ENCODE measurements at regions not wholly inside any gene's neighbourhood (a gene's known extent, or its start where the extent isn't known, plus 50 kb on each side); places are given as distances from the start of the nearest gene placed in this dataset.

DNA sequence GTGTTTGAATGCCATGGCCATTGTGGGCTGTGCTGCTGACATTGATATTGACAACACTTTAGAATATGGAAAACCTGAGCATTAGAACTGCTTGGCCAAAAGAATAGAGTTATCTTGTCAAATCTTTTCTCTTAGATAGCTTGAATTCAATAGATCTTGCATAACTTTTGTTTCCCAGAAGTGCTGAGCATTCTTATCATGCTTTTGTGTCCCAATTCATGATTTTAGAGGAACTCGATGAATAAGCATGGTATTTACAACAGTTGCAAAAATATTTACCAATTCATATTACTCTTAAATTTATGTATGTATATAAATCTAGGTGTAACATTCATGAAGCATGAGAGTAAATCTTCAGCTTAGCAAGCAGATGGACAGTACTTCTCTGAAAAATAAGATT is 508.0 kb downstream of the BCL11A start:
- DNase-seq, result no peak

GRCh38 chr2:60044484-60044883 is 509.0 kb downstream of the BCL11A start:
- no peak for DNase-seq

DNA sequence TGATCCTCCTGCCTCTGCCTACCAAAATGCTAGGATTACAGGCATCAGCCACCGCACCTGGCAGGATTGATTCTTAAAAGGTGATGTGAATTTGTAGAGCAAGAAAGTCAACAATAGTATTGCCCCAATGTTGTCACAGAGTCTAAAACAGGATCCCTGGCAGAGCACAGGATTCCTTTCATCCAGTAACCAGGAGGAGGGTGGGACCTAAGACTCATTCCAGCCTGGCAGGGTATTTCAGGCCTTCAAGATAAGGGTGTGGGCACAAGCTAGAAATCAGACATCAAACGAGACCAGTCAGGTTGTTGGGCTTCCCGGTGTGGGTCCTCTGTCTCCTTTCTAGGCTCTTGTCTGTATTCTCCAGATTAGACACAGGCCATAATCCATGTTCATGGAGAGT is 511.4 kb downstream of the BCL11A start:
- no peak for DNase-seq

DNA sequence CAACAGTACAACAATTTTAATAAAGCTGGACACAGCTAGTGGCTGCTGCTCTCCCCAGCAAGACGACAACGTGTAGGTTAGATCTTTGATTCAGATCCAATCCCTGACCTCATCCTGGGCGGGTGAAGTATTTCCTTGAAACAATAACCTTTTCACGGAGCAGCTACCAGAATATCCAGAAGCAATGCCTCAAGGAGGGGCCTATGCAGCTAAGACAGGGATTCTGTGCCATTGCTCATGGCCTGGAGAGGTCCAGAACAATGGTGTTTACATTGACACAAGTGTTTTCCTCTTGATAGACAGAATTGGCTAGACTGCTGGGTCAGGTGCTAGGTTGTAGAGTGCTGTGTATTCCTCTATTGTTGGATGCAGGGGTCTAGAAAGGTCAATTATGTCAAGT is 520.1 kb downstream of the BCL11A start:
- no peak for DNase-seq

GRCh38 chr2:60029566-60029883 is 523.9 kb downstream of the BCL11A start:
- DNase-seq, result no peak

DNA sequence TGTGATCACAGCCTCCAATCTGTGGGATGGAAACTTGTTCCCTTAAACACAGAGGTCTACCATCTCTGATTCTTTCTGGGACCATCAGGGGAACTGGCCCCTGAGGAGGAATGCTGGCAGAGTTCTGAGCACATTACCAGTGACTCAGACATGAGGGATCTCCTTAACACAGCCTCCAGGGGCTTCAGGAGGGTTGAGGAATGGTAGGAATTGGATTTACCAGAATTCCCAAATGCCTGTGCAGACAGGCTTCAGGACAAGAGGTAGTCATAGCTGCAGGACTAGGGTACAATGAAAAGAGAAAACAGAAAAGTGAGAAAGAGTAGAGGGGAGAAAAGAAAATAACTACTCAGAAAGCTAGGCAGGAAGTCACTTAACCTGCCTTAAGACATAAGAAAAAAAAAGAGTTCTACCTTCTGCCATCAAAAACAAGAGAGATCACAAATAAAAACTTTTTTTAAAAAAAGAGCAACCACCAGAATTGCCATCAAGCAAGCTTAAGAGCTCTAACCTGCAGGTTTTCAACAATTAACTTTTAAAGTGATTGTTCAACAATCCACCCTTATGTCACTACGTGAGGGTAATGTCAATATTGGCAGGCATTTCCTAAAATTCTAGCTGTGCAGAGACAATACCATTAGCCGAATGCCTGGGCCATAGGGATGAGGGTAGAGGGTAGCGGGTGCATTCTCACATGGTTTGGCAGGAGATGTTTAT is 524.4 kb downstream of the BCL11A start:
- no peak for DNase-seq

DNA sequence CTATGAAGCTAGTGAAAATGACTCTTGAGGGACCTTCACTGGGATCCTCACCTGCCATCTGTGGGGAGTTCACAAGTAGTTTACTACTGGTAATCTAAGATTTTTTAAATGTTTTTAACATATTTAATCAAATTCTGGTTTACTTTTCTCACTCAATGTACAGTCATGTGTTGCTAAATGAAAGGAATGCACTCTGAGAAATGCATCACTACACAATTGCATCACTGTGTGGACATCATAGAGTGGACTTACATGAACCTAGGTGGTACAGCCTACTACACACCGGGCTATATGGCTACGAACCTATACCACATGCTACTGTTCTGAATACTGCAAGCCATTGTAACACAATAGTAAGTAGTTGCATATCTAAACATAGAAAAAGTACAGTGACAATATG is 528.0 kb downstream of the BCL11A start:
- DNase-seq, result no peak

DNA sequence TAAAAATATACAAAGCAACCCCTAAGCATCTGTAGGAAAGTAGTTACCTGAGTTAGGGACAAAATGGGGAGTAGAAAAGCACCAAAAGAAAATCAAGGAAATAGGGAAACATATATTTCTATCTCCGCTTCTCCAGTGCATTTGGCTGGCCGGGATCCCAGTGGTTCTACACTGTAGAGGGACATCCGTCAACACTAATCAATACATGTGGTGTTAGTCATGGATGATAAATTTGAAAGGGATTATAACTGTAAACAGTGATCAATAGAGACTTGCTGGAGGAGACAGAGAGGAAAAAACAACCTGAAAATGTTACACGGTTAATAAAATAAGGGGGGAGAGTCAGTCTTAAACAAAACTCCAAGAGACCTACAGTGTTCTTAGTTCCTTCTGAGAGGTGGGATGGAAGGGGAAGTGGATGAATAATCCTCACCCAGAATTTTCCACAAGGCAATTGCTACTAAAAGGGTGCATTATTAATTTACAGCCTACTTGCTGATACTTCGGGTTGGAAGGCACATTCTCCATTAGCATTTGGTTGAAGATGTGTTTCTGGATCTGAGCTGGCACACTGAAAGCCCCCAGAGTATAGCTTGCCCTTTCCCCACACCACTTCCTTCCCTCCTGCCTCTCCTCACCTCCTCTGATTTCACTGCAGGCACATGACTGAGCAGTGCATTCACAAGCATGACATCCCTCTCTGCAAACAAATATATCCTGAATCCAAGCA is 530.0 kb downstream of the BCL11A start:
- DNase-seq, result no peak

- no peak for DNase-seq
Measured at GRCh38 chr2:60007671-60008070, 545.8 kb downstream of the BCL11A start.

DNA sequence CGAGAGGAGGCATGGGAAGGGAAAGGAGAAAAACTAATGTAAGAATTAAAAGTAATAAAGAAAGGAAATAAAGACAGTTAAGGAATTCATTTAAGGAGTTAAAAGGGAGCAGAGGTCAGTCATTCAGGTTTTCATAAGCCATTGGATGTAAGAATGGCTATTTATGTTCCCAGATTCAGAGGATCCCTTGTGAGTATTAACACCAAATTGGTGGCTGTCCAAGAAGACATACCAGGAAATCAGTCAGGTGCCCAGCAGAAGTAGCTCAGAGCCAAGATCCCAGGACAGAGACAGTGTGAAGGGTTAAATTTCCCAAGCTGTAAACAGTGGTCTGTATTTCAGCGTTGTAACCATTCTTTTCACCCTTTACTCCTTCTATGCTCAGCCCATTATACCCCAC is 550.4 kb downstream of the BCL11A start:
- no peak for DNase-seq

DNA sequence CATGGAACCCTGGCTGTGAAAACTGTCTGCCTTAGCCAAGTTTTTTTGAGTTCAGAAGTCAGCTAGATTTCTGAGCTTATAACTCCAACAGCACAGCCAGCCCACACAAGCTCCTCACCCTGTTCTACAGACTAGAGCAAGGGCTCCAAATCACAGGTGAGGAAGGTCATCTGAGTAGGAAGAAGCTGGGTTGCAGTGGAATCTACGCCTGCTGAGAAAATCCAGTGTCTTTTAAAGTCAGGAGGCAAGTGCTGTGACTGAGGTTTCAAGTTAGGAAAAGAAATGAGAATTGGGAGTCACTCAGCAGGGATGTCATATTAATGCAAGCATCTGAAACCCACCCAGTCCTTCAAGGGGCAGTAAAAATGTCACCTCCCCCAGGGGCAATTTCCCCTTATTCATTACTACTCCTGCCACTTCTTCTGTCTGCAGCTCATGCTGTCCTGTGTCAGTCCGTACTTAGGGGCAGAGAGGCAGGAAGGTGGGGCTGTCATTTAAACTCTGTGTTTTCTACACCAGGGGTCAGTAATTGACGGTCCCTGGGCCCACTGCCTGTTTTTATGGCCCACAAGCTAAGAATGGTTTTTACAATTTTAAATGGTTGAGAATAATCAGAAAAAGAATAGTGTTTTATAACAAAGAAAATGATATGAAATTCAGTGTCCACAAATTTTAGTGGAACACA is 551.1 kb downstream of the BCL11A start:
- DNase-seq, result no peak

GRCh38 chr2:60000686-60001085 is 552.8 kb downstream of the BCL11A start:
- no peak for DNase-seq

- no peak for DNase-seq
Measured at GRCh38 chr2:59998324-59998723, 555.1 kb downstream of the BCL11A start.

- no peak for DNase-seq
Measured at GRCh38 chr2:59997371-59997770, 556.1 kb downstream of the BCL11A start.

DNA sequence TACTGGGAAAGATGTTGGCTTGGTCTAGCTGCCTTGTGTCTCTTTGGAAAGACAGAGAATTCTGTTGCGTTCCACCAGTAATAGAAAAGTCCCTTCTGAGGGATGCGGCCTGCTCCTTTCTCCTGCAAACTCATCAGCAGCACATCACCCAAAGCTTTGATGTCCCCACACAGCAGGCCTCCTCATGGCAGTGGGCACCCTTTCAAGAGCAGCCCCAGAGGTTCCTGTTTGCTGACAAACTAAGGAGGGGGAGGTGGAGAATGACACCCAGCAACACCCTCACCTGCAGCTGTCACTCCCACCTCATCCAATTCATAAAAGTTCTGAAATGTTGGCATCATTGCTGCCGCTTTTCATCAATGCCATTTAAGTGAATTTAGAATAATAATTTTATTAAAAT is 556.6 kb downstream of the BCL11A start:
- no peak for DNase-seq

DNA sequence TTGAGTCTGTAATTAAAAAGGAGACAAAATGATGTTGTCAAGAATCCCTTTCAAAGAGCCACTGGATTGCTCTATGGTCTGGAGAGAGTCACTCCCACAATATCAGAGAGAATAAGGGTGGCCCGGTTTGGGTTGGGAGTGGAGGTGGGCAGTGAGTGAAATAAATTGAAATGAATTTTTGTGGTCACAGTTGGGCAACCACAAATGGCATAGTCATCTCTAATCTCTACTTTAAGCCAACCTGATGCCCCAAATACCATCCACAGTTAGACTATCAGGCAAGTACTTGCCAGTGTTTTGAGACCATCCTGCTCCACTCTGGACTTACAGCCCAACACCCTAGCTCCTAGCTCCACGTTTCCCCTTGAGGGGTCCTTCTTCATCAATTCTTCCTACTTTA is 559.7 kb downstream of the BCL11A start:
- no peak for DNase-seq

DNA sequence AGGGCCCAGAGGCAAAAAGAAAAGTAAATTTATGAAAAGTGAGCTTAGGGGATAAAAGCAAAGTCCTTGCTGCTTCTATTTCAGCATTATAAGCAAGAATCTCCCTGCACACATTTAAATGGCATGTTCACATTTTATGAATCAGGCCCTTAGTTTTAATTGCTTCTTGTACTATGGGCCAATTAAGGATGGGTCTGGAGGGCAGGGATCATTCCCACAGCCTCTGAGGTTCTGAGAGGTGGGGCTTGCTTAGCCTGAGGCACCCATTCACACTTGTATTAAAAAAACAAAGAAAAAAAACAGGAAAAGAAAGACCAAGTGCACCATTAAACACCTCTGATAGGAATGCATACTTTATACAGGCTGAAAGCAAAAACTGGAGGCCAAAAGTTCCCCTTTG is 565.1 kb downstream of the BCL11A start:
- DNase-seq, result no peak

GRCh38 chr2:59986511-59986910 is 566.9 kb downstream of the BCL11A start:
- DNase-seq, result no peak

GRCh38 chr2:59985923-59986322 is 567.5 kb downstream of the BCL11A start:
- no peak for DNase-seq

- no peak for DNase-seq
Measured at GRCh38 chr2:59974051-59974766, 579.2 kb downstream of the BCL11A start.

GRCh38 chr2:59969161-59969560 is 584.3 kb downstream of the BCL11A start:
- DNase-seq, result no peak

DNA sequence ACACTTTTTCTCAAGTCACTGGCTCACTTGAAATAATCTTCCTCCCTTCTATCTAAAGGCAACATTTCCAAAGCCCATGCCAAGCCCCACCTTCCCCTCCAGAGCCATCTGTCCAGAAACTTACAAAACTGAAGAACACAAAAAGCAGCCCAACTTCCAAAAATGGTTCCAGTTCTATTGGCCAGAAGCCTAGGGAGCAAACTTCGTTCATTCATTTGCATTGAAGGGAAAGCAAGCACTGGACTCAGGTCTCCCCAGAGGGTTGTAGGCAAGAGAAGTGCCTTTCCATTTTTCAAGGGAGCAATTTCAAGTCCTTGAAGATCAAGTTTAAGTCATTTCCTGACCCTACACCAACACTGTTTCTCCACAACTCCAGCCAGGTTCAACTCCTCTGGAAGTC is 585.0 kb downstream of the BCL11A start:
- DNase-seq, result no peak

DNA sequence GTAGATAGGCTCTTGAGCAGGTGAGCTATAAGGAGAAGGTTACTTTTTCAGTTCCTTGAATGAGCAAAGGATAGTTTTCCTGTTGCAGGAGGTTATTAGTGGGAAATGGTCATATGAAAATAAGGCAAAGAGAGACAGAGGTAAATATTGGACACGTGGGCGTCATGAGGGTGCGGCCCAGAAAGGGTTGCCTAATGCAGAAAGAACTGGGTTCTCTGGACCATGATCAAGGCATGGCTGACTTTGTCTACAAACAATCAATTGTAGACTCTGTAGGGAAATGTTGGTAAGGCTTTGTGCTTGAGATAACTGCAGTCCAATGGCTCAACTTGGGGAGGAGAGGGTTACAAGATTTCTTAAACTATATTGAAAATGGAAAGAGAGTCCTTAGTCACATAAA is 585.8 kb downstream of the BCL11A start:
- DNase-seq, result no peak

DNA sequence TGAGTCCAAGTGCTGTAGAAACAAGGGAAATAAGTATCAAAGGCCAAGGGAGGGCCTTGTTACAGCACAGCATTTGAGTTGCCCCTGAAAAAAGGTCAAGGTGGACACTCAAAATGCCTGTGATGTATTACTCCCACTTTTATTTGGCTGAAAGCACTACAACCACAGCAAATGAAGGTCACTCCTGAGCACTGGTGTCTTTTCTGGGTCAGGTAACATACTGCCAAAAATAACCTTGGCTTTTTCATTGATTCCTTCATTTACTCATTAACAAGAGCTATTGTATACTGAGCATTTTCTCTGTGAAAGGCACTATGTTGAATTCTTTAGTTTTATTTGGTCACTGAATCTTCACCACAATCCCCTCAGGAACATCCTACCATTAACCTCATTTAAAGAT is 590.3 kb downstream of the BCL11A start:
- no peak for DNase-seq

All from OCI-M1 (cell line).